Thyroid gland (tissue), 4 donors: ENCODE measurements at regions not wholly inside any gene's neighbourhood (a gene's known extent, or its start where the extent isn't known, plus 50 kb on each side); places are given as distances from the start of the nearest gene placed in this dataset.

Experiments used
- DNase-seq, 2 donors: peaks; one replicate each; pipeline ENCODE4 v3.0.0-alpha.2; 2019
- H3K27ac ChIP-seq, 3 donors: fragments of 200-600 bp; sonication (generic); 1 replicate in 2 of 3; 2 replicates in 1 of 3; pipeline ENCODE4 v1.5.1; 2016 to 2019; ENCODE audit warnings: mild to moderate bottlenecking in 1 of 3, moderate library complexity in 1 of 3
- H3K27me3 ChIP-seq: fragments of 200-600 bp; sonication (generic); one replicate; pipeline ENCODE4 v1.5.1; 2019
- H3K36me3 ChIP-seq, 2 donors: fragments of 200-600 bp; sonication (generic); one replicate each; pipeline ENCODE4 v1.5.1; 2016 to 2019
- H3K4me1 ChIP-seq, 2 donors: fragments of 200-600 bp; sonication (generic); one replicate each; pipeline ENCODE4 v1.5.1; 2017 to 2019
- H3K4me3 ChIP-seq, 3 donors: fragments of 200-600 bp; sonication (generic); replicated peaks in 1 of 3; 1 replicate in 2 of 3; 2 replicates in 1 of 3; pipeline ENCODE4 v1.5.1; 2016; ENCODE audit warnings: mild to moderate bottlenecking in 1 of 3
- H3K9me3 ChIP-seq: fragments of 200-600 bp; sonication (generic); one replicate; pipeline ENCODE4 v1.5.1; 2017
- POLR2A ChIP-seq, 2 donors: fragments of 450-650 bp; IDR thresholded peaks; one replicate each; pipeline ENCODE4 v1.6.1; 2017; ENCODE audit warnings: antibody characterized with exemption in 2 of 2, mild to moderate bottlenecking in 2 of 2, moderate library complexity in 1 of 2
- WGBS, 2 donors: methylation state at CpG; one replicate each; pipeline ENCODE4 v1.1.5; 2017; 5-methylcytosine and 5-hydroxymethylcytosine counted together
- intact Hi-C: fragments of 100-400 bp; cut with DNase I; formaldehyde crosslinking; loops from one replicate; pipeline ENCODE4 v1.15.1; 2023
- TF ChIP-seq, protein P1 (sequence below), 6 experiments: fragments of 200-600 bp in 3 of 6; fragments of 450-650 bp in 3 of 6; sonication (generic) in 3 of 6; IDR thresholded peaks; one replicate each; pipeline ENCODE4 v1.5.1; 2016 to 2019; ENCODE audit warnings: antibody characterized with exemption in 6 of 6, mild to moderate bottlenecking in 2 of 6, inconsistent platforms in 1 of 6, moderate library complexity in 1 of 6

DNA sequence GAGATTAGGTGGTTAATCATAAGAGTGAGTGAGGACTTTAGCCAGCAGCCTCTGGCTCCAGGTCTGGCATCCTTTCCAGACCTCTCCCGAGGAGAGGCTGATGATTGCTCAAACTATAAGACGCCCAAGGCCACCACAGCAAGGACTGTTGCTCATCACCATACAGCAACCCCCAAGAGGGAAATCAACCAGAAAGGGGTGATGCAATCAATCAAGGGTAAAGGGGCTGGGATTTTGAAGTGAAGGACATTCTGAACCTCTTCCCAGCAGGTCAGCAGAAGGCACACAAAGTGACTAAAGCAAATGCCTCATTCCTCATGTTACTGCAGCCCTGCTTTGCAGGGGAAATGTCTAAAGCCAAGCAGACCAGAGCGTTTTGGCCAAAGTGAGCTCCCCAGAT is 247.3 kb upstream of the IGF1R start:
- DNase-seq: no peak
- no peaks in the 10 kb centered on the region for H3K36me3 ChIP-seq
- H3K27ac ChIP-seq: no peak overlapping the region
- no peak overlapping the region for H3K4me3 ChIP-seq
- H3K4me1 ChIP-seq: no peaks in the 10 kb centered on the region
- no peaks in the 10 kb centered on the region for H3K9me3 ChIP-seq
- TF ChIP-seq POLR2A (IDR thresholded peaks at IDR 0.05): no peak
- TF ChIP-seq, protein P1, sequence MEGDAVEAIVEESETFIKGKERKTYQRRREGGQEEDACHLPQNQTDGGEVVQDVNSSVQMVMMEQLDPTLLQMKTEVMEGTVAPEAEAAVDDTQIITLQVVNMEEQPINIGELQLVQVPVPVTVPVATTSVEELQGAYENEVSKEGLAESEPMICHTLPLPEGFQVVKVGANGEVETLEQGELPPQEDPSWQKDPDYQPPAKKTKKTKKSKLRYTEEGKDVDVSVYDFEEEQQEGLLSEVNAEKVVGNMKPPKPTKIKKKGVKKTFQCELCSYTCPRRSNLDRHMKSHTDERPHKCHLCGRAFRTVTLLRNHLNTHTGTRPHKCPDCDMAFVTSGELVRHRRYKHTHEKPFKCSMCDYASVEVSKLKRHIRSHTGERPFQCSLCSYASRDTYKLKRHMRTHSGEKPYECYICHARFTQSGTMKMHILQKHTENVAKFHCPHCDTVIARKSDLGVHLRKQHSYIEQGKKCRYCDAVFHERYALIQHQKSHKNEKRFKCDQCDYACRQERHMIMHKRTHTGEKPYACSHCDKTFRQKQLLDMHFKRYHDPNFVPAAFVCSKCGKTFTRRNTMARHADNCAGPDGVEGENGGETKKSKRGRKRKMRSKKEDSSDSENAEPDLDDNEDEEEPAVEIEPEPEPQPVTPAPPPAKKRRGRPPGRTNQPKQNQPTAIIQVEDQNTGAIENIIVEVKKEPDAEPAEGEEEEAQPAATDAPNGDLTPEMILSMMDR (IDR thresholded peaks at IDR 0.05): no peak
- no peaks in the 10 kb centered on the region for H3K27me3 ChIP-seq
- intact Hi-C loops: no loop called here
- 56 to 87% methylated on average over 3 of the region's 3 CpGs for WGBS, 2 donors

DNA sequence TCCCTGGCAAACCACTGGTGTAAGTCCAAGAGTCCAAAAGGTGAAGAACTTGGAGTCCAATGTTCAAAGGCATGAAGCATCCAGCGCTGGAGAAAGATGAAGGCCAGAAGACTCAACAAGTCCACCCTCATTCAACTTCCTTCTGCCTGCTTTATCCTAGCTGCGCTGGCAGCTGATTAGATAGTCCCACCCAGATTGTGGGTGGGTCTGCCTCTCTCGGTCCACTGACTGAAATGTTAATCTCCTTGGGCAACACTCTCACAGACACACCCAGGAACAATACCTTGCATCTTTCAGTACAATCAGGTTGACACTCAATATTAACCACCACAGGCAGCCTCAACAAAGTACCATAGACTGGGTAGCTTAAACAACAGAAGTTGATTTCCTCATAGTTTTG is 245.9 kb upstream of the IGF1R start:
- DNase-seq: no peak
- Histone ChIP-seq H3K9me3 (no peaks in the 10 kb centered on the region), H3K27me3 (no peaks in the 10 kb centered on the region), H3K4me1 (no peaks in the 10 kb centered on the region), H3K27ac (no peak overlapping the region), H3K36me3 (no peaks in the 10 kb centered on the region), H3K4me3 (no peak overlapping the region)
- TF ChIP-seq, protein P1 (IDR thresholded peaks at IDR 0.05): no peak
- no peak for TF ChIP-seq POLR2A (IDR thresholded peaks at IDR 0.05)
- WGBS, 2 donors: 88 to 89% methylated on average over 3 of the region's 3 CpGs
- intact Hi-C loops: no loop called here

DNA sequence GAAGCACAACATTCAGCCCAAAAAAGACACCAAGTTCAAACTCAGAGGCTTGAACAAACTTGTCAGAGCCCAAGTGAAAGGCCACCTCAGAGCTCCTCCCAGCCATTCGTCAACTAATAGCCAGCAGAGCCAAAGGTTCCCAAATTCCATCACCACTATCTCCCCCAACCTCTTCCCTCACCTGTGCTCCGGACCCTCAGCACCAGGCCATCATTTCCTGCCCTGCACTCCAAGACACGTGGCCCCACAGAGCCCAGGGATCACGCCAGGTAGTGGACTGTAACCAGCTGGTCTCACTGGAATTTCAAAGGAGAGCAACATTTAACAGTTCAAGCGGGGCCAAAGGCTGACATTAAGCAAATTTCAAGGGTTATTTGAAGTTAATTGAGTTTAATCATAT is 245.2 kb upstream of the IGF1R start:
- no peaks in the 10 kb centered on the region for H3K27me3 ChIP-seq
- H3K9me3 ChIP-seq: no peaks in the 10 kb centered on the region
- TF ChIP-seq POLR2A (IDR thresholded peaks at IDR 0.05): no peak
- TF ChIP-seq, protein P1 (IDR thresholded peaks at IDR 0.05): no peak
- H3K4me1 ChIP-seq: no peaks in the 10 kb centered on the region
- intact Hi-C loops: no loop called here
- H3K36me3 ChIP-seq: no peaks in the 10 kb centered on the region
- H3K27ac ChIP-seq: no peak overlapping the region
- 86 to 88% methylated on average over 5 of the region's 5 CpGs for WGBS, 2 donors
- no peak for DNase-seq
- H3K4me3 ChIP-seq: no peak overlapping the region

DNA sequence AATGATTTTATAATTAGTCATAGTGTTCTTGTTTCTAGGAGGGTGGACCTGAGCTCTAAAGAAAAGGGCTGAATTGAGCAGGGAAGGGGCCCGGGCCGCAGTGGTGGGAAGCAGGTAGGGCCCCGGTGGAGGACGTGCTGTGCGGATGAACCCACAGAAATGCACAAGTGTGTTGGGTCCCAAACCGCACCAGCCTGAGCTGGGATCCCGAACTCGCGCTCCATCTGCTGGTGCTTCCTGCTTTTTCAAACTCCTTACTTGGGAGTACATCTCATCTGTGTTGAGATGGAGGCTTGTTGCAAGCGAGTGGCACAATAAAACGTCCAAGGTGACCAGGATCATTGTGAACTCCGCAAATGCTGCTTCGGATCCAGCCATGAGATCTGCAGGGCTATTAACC is 244.8 kb upstream of the IGF1R start:
- Histone ChIP-seq H3K4me1 (no peaks in the 10 kb centered on the region), H3K4me3 (no peak overlapping the region), H3K9me3 (no peaks in the 10 kb centered on the region), H3K27ac (no peak overlapping the region), H3K27me3 (no peaks in the 10 kb centered on the region), H3K36me3 (no peaks in the 10 kb centered on the region)
- 89 to 94% methylated on average over 13 of the region's 13 CpGs for WGBS, 2 donors
- TF ChIP-seq POLR2A (IDR thresholded peaks at IDR 0.05): no peak
- TF ChIP-seq, protein P1 (IDR thresholded peaks at IDR 0.05): no peak
- no peak for DNase-seq
- intact Hi-C loops: no loop called here

DNA sequence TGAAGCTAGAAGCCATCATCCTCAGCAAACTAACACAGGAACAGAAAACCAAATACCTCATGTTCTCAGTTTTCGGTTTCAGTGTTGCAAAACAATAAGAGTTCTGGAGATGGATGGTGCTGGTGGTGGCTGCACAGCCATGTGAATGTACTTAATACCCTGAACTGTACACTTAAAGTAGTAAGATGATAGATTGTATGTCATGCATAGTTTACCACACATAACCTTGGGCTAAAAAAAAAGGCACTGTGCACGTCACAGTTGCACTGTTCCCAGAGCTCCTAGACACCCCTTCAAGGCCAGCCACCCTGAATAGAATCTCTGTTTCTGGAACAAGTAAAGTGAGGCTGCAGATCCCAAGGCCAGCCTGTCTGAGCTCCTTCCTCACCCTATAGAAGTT is 243.3 kb upstream of the IGF1R start:
- Histone ChIP-seq H3K4me3 (no peak overlapping the region), H3K36me3 (no peaks in the 10 kb centered on the region), H3K4me1 (no peaks in the 10 kb centered on the region), H3K27ac (no peak overlapping the region), H3K27me3 (no peaks in the 10 kb centered on the region), H3K9me3 (no peaks in the 10 kb centered on the region)
- no peak for TF ChIP-seq POLR2A (IDR thresholded peaks at IDR 0.05)
- TF ChIP-seq, protein P1 (IDR thresholded peaks at IDR 0.05): no peak
- intact Hi-C loops: no loop called here
- no peak for DNase-seq
- 76 to 79% methylated on average over 2 of the region's 2 CpGs for WGBS, 2 donors
